ENCODE measurements at regions not wholly inside any gene's neighbourhood (a gene's known extent, or its start where the extent isn't known, plus 50 kb on each side); places are given as distances from the start of the nearest gene placed in this dataset.

DNA sequence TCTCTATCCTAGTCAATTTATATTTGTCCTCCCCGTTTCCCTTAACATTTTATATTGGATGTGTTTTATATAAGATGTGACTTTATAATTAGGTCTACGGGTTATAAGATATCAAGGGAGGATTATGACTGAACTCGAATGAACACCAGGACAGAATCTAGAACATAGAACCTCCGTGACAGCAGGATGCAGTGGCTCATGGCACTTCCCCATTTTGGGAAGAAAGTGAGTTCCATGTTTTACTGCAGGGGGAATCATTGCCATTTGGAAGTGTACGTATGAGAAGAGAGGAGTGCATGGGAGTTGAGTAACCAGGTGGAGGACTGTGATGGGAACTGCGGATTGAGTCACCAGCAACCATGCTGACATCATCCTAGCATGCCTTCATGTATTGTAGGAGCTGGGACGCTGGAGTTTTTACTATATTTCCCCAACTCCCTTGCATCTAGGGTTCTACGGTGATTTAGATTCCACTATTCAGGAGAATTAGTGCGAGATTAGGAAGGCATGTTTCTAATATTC is 56.1 kb upstream of the FOXC1 start:
- peaks cover 12% of the 10 kb centered on the region in 2 experiments for H3K4me1 Mint-ChIP-seq
- H4K20me1 ChIP-seq (ENCODE audit: control insufficient read depth, insufficient read depth, insufficient read length): no peaks in the 10 kb centered on the region
- no peak overlapping the region for H4K91ac ChIP-seq (ENCODE audit: insufficient read length, low read depth, low read length)
- peaks cover 5% of the 10 kb centered on the region for H3K23me2 ChIP-seq (ENCODE audit: insufficient read length, low read depth, low read length, poor library complexity, severe bottlenecking)
- H2AK5ac ChIP-seq (ENCODE audit: insufficient read length, low read length): no peak overlapping the region
- H2BK120ac ChIP-seq (ENCODE audit: low read depth, low read length, poor library complexity, severe bottlenecking): no peak overlapping the region
- no peak overlapping the region for H3K4me3 Mint-ChIP-seq
- no peak overlapping the region for H2BK15ac ChIP-seq (ENCODE audit: low read depth, low read length)
- no peak overlapping the region for H3T11ph ChIP-seq (ENCODE audit: low read length)
- H3K9me3 ChIP-seq (ENCODE audit: control insufficient read depth, low read depth, low read length): no peaks in the 10 kb centered on the region
- H2BK12ac ChIP-seq (ENCODE audit: insufficient read length, low read depth, low read length): no peak overlapping the region
- H4K8ac ChIP-seq (replicated peaks; ENCODE audit: insufficient read length, low read depth, low read length): no peak overlapping the region
- peaks cover 0 to 5% (median 0%) of the 10 kb centered on the region in 3 experiments; a peak in 2 of 7 replicates for H3K36me3 Mint-ChIP-seq (ENCODE audit: insufficient read depth in 1 of 3, low read depth in 3 of 3)
- H4K5ac ChIP-seq (ENCODE audit: insufficient read length, low read depth, low read length): no peak overlapping the region
- no peak overlapping the region for H3K18ac ChIP-seq (ENCODE audit: insufficient read length, low read depth, low read length)
- H3K79me2 ChIP-seq (ENCODE audit: insufficient read depth, low read length): no peaks in the 10 kb centered on the region
- no peak for DNase-seq
- H3K27ac Mint-ChIP-seq: no peak overlapping the region; a peak in 1 of 7 replicates
- H3K27ac ChIP-seq (ENCODE audit: insufficient read length, low read depth, low read length): no peak overlapping the region
- H2BK5ac ChIP-seq (ENCODE audit: insufficient read length, low read length): no peak overlapping the region
- H3K4me1 ChIP-seq (ENCODE audit: insufficient read depth, low read length): no peaks in the 10 kb centered on the region
- TF ChIP-seq, protein P1, sequence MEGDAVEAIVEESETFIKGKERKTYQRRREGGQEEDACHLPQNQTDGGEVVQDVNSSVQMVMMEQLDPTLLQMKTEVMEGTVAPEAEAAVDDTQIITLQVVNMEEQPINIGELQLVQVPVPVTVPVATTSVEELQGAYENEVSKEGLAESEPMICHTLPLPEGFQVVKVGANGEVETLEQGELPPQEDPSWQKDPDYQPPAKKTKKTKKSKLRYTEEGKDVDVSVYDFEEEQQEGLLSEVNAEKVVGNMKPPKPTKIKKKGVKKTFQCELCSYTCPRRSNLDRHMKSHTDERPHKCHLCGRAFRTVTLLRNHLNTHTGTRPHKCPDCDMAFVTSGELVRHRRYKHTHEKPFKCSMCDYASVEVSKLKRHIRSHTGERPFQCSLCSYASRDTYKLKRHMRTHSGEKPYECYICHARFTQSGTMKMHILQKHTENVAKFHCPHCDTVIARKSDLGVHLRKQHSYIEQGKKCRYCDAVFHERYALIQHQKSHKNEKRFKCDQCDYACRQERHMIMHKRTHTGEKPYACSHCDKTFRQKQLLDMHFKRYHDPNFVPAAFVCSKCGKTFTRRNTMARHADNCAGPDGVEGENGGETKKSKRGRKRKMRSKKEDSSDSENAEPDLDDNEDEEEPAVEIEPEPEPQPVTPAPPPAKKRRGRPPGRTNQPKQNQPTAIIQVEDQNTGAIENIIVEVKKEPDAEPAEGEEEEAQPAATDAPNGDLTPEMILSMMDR (conservative IDR thresholded peaks at IDR 0.05): no peak
- no peak overlapping the region for H3K4ac ChIP-seq (ENCODE audit: low read depth, low read length)
- no peak overlapping the region for H2BK20ac ChIP-seq (ENCODE audit: low read depth, low read length, poor library complexity, severe bottlenecking)
- WGBS (ENCODE audit: extremely low coverage, insufficient read length, low lambda C conversion rate): no CpG with 5 or more reads among the region's 9 CpGs
- peaks cover 18% of the 10 kb centered on the region for H3K27me3 Mint-ChIP-seq (ENCODE audit: low read depth)
- H3K23ac ChIP-seq (ENCODE audit: insufficient read length, low read depth, low read length): no peak overlapping the region
- no peak overlapping the region for H2AFZ ChIP-seq (ENCODE audit: low read length)
- no peak overlapping the region for H3K4me2 ChIP-seq (ENCODE audit: insufficient read depth, insufficient read length, low read length)
- H3K79me1 ChIP-seq (ENCODE audit: insufficient read depth, low read depth, low read length, poor library complexity, severe bottlenecking): no peaks in the 10 kb centered on the region
- H3K9me3 Mint-ChIP-seq: peaks cover 2 to 8% of the 10 kb centered on the region in 2 experiments; a peak in 3 of 5 replicates
- no peaks in the 10 kb centered on the region for H3K27me3 ChIP-seq (ENCODE audit: insufficient read depth, low read length)
- no peak overlapping the region for H3K14ac ChIP-seq (ENCODE audit: insufficient read depth, low read length)
- H3K9ac ChIP-seq (ENCODE audit: extremely low read depth, insufficient read length, low read length): no peak overlapping the region
- H3K56ac ChIP-seq (ENCODE audit: insufficient read length, low read depth, low read length): no peak overlapping the region

Measured in H9 (cell line).